ENCODE measurements at regions not wholly inside any gene's neighbourhood (a gene's known extent, or its start where the extent isn't known, plus 50 kb on each side); places are given as distances from the start of the nearest gene placed in this dataset.

DNA sequence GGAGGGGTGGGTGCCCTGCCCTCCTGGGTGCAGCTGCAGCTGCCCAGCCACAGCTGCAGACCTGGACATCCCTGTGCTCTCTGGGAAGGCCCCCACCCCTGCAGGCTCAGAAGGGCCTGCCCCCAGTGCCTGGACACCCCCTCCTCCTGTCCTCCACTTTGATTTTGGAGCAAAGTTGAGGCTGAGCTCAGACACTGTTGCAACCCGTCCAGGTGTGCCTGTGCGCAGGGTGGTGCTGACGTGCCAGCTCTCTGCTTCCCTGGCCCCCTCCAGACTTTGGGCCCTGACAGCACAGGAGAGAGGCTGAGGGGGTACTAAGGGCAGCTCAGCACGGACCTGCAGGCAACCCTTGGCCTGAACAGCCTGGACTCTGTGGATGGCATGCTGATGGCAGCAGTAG, 750.3 kb downstream of the ARAP2 start:
- no peak for TF ChIP-seq POLR2A (IDR thresholded peaks at IDR 0.05; ENCODE audit: low read length)
- TF ChIP-seq GATA1 (IDR thresholded peaks at IDR 0.05; ENCODE audit: low read depth, low read length) = no peak
